OCI-LY7 (cell line): ENCODE measurements at regions not wholly inside any gene's neighbourhood (a gene's known extent, or its start where the extent isn't known, plus 50 kb on each side); places are given as distances from the start of the nearest gene placed in this dataset.

Experiments
- BruUV-seq: library from RNA; stranded (reverse); fragments of 400-500 nt; replicated peaks from 2 replicates; lab custom pipeline; 2021; lab: Mats Ljungman, UMichigan
- CTCF ChIA-PET: fragments of 300-600 bp; sonication (Branson Sonifier 250); formaldehyde crosslinking; loops from one replicate; lab custom pipeline; 2022; ENCODE audit warnings: antibody characterized with exemption; ENCODE audit not compliant: unreplicated experiment; lab: Charles Lee
- POLR2A ChIA-PET: fragments of 300-600 bp; sonication (Branson Sonifier 250); formaldehyde crosslinking; loops from one replicate; lab custom pipeline; 2022; ENCODE audit warnings: antibody characterized with exemption; lab: Charles Lee
- DNase-seq: peaks from one replicate; pipeline ENCODE4 v3.0.0-alpha.2; 2015; ENCODE audit warnings: low spot score
- H2AFZ ChIP-seq: fragments of 200-600 bp; sonication (generic), shearing (Covaris generic); 2 replicates; pipeline ENCODE4 v1.6.1; 2014; ENCODE audit warnings: mild to moderate bottlenecking, antibody characterized with exemption, low read length, moderate library complexity
- H3K27ac ChIP-seq: fragments of 200-600 bp; sonication (generic); 2 replicates; pipeline ENCODE4 v1.5.1; 2014; ENCODE audit warnings: mixed run types, low read depth, mild to moderate bottlenecking, moderate library complexity, low read length, inconsistent platforms; ENCODE audit not compliant: poor library complexity, severe bottlenecking
- H3K36me3 ChIP-seq: fragments of 200-600 bp; sonication (generic); 2 replicates; pipeline ENCODE4 v1.6.1; 2014; ENCODE audit warnings: mild to moderate bottlenecking, antibody characterized with exemption, low read length, moderate library complexity, mixed read lengths; ENCODE audit not compliant: insufficient read depth
- H3K4me1 ChIP-seq: fragments of 200-600 bp; sonication (generic); 2 replicates; pipeline ENCODE4 v1.5.1; 2014; ENCODE audit warnings: mild to moderate bottlenecking, low read length; ENCODE audit not compliant: insufficient read depth, poor library complexity, severe bottlenecking
- H3K4me2 ChIP-seq: fragments of 200-600 bp; sonication (generic); 2 replicates; pipeline ENCODE4 v1.6.1; 2014; ENCODE audit warnings: mild to moderate bottlenecking, low read length
- H3K4me3 ChIP-seq: fragments of 200-600 bp; sonication (generic); 2 replicates; pipeline ENCODE4 v1.5.1; 2014; ENCODE audit warnings: mild to moderate bottlenecking, low read depth, low read length; ENCODE audit not compliant: poor library complexity, severe bottlenecking
- H3K79me2 ChIP-seq: fragments of 200-600 bp; sonication (generic); 2 replicates; pipeline ENCODE4 v1.6.1; 2016; ENCODE audit warnings: low read depth, mild to moderate bottlenecking, low read length, moderate library complexity, mixed read lengths; ENCODE audit not compliant: insufficient read depth
- H3K9me2 ChIP-seq: fragments of 200-600 bp; sonication (generic); 2 replicates; pipeline ENCODE4 v1.6.1; 2016; ENCODE audit warnings: mild to moderate bottlenecking, low read length, mixed read lengths; ENCODE audit not compliant: insufficient read depth
- H3K9me3 ChIP-seq: fragments of 200-600 bp; sonication (generic); 2 replicates; pipeline ENCODE4 v1.6.1; 2014; ENCODE audit warnings: mild to moderate bottlenecking, mixed run types, low read length, mixed read lengths
- H4K20me1 ChIP-seq: fragments of 200-600 bp; sonication (generic); 2 replicates; pipeline ENCODE4 v1.6.1; 2014; ENCODE audit warnings: mild to moderate bottlenecking, antibody characterized with exemption, low read length, moderate library complexity, mixed read lengths; ENCODE audit not compliant: insufficient read depth
- CTCF ChIP-seq: fragments of 200-600 bp; sonication (generic); conservative IDR thresholded peaks from 2 replicates; pipeline ENCODE4 v1.5.1; 2014; ENCODE audit warnings: mild to moderate bottlenecking, antibody characterized with exemption, low read length, moderate library complexity, mixed read lengths
- EZH2phosphoT487 ChIP-seq: fragments of 200-600 bp; sonication (generic); IDR thresholded peaks from 2 replicates; pipeline ENCODE4 v1.6.1; 2018; ENCODE audit warnings: low read depth, borderline replicate concordance, mild to moderate bottlenecking, mixed run types, antibody characterized with exemption, low read length, moderate library complexity, mixed read lengths
- intact Hi-C: fragments of 100-400 bp; cut with micrococcal nuclease; formaldehyde crosslinking; loops from one replicate; pipeline ENCODE4 v1.10.0; 2022; ENCODE audit not compliant: unreplicated experiment

- POLR2A ChIA-PET = no interaction called here
- intact Hi-C loops = no loop called here
Measured at GRCh38 chr1:30311749-30312148, 411.6 kb downstream of the MATN1 start.

GRCh38 chr1:30310966-30311742, 412.2 kb downstream of the MATN1 start:
- Histone ChIP-seq H3K36me3 (no peaks in the 10 kb centered on the region), H3K4me2 (no peak overlapping the region), H3K27ac (no peak overlapping the region), H3K9me3 (no peaks in the 10 kb centered on the region), H4K20me1 (no peaks in the 10 kb centered on the region), H3K4me1 (no peaks in the 10 kb centered on the region), H2AFZ (no peak overlapping the region), H3K9me2 (no peaks in the 10 kb centered on the region), H3K79me2 (no peaks in the 10 kb centered on the region), H3K4me3 (no peak overlapping the region)
- ChIA-PET POLR2A (interaction anchor here (0.6 kb wide), 1 partner anchor 365 kb away, joined by 3 read pairs; no protein-coding TSS in a partner anchor), CTCF (no interaction called here)
- intact Hi-C loops = no loop called here
- DNase-seq = no peak
- TF ChIP-seq EZH2phosphoT487 (no peak), CTCF (no peak)
- BruUV-seq = no TSS peak

More at GRCh38 chr1:30311749-30312148, 411.6 kb downstream of the MATN1 start:
- no peak overlapping the region for H3K4me3 ChIP-seq
- no peak for TF ChIP-seq EZH2phosphoT487
- TF ChIP-seq CTCF = no peak
- no peaks in the 10 kb centered on the region for H3K9me3 ChIP-seq
- CTCF ChIA-PET = no interaction called here
- H2AFZ ChIP-seq = no peak overlapping the region
- H3K36me3 ChIP-seq = no peaks in the 10 kb centered on the region
- no peaks in the 10 kb centered on the region for H4K20me1 ChIP-seq
- H3K4me2 ChIP-seq = no peak overlapping the region
- H3K27ac ChIP-seq = no peak overlapping the region
- no peaks in the 10 kb centered on the region for H3K79me2 ChIP-seq
- no peaks in the 10 kb centered on the region for H3K9me2 ChIP-seq
- no peak for DNase-seq
- H3K4me1 ChIP-seq = no peaks in the 10 kb centered on the region
- no TSS peak for BruUV-seq

- H3K4me2 ChIP-seq = no peak overlapping the region
- no peaks in the 10 kb centered on the region for H3K9me3 ChIP-seq
- ChIA-PET POLR2A (no interaction called here), CTCF (no interaction called here)
- DNase-seq = no peak
- no peak overlapping the region for H3K4me3 ChIP-seq
- H3K79me2 ChIP-seq = no peaks in the 10 kb centered on the region
- H3K4me1 ChIP-seq = no peaks in the 10 kb centered on the region
- no peak for TF ChIP-seq EZH2phosphoT487
- no peak for TF ChIP-seq CTCF
- no peak overlapping the region for H3K27ac ChIP-seq
- no peaks in the 10 kb centered on the region for H3K9me2 ChIP-seq
- BruUV-seq = no TSS peak
- intact Hi-C loops = no loop called here
- H2AFZ ChIP-seq = no peak overlapping the region
- H4K20me1 ChIP-seq = no peaks in the 10 kb centered on the region
- H3K36me3 ChIP-seq = no peaks in the 10 kb centered on the region
Measured at GRCh38 chr1:30307182-30307581, 416.2 kb downstream of the MATN1 start.
